Erythroblast (primary cell): ENCODE measurements at regions not wholly inside any gene's neighbourhood (a gene's known extent, or its start where the extent isn't known, plus 50 kb on each side); places are given as distances from the start of the nearest gene placed in this dataset.

Source experiments
- GATA1 ChIP-seq: IDR thresholded peaks from 2 replicates; pipeline ENCODE4 v1.6.1; 2011; ENCODE audit warnings: low read depth, mild to moderate bottlenecking, control low read depth, low read length, moderate library complexity
- POLR2A ChIP-seq: IDR thresholded peaks from 2 replicates; pipeline ENCODE4 v1.6.1; 2011; ENCODE audit warnings: mild to moderate bottlenecking, low read length

DNA sequence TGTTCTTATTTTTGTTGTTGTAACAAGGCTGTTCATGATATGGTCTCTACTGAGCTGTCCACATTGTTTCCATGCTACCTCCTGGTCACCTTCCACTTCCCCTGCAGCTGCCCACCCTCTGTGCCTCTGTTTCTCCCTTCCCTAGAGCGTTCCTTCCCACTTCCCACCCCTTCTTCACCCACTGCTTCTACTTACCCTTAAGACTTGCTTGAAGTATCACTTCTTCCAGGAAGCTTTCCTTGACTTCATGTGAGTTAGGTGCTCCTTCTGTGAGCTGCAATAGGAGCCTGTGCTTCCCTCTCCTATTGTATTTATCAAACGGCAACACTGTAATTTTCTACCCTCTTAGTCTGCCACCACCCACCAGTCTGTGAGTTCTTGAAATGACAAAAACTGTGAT, 286.8 kb upstream of the AMIGO2 start:
- no peak for TF ChIP-seq POLR2A
- TF ChIP-seq GATA1: no peak
